Memory B cell (primary cell): ENCODE measurements at regions not wholly inside any gene's neighbourhood (a gene's known extent, or its start where the extent isn't known, plus 50 kb on each side); places are given as distances from the start of the nearest gene placed in this dataset.
"Not testable (repeated sequence)": the region's sequence is repeated elsewhere in the genome, so short reads cannot be mapped to it uniquely, and the experiment has no call there.

Source experiments
- ATAC-seq: fragments of 150-1000 bp; cut with Tn5 transposase; 2 replicates; pipeline ENCODE4 v1.10.0; 2021; ENCODE audit warnings: low read depth, mild to moderate bottlenecking, moderate library complexity
- DNase-seq, 2 donors: peaks; one replicate each; pipeline ENCODE4 v3.0.0; 2022; ENCODE audit warnings: low spot score in 2 of 2
- H3K27ac Mint-ChIP-seq: one replicate; pipeline ENCODE4 v1.8.0; 2022; ENCODE audit warnings: mild to moderate bottlenecking, moderate library complexity, mixed read lengths
- H3K27me3 Mint-ChIP-seq: one replicate; pipeline ENCODE4 v1.8.0; 2022; ENCODE audit warnings: mixed read lengths
- H3K36me3 Mint-ChIP-seq: one replicate; pipeline ENCODE4 v1.8.0; 2022; ENCODE audit warnings: mild to moderate bottlenecking, mixed read lengths
- H3K4me1 Mint-ChIP-seq: one replicate; pipeline ENCODE4 v1.8.0; 2022; ENCODE audit warnings: mixed read lengths
- H3K4me3 Mint-ChIP-seq: one replicate; pipeline ENCODE4 v1.8.0; 2022; ENCODE audit warnings: mild to moderate bottlenecking, moderate library complexity, mixed read lengths
- H3K9me3 Mint-ChIP-seq: one replicate; pipeline ENCODE4 v1.8.0; 2022; ENCODE audit warnings: mixed read lengths

DNA sequence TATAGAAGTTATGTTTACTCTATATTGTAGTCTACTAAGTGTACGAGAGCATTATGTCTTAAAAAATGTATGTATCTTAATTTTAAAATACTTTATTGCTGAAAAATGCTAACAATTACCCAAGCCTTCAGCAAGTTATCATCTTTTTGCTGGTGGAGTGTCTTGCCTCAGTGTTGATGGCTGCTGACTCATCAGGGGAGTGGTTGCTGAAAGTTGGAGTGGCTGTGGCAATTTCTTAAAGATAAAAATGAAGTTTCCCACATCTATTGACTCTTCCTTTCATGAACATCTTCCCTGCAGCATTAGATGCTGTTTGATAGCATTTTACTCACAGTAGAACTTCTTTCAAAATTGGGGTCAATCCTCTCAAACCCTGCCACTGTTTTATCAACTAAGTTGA is 95.8 kb downstream of the CDC7 start:
- no peaks in the 10 kb centered on the region for H3K36me3 Mint-ChIP-seq
- H3K4me1 Mint-ChIP-seq, result no peaks in the 10 kb centered on the region
- no peaks in the 10 kb centered on the region for H3K9me3 Mint-ChIP-seq
- no peak for DNase-seq
- H3K4me3 Mint-ChIP-seq, result no peak overlapping the region
- no peak overlapping the region for H3K27ac Mint-ChIP-seq
- peaks cover 7% of the 10 kb centered on the region for H3K27me3 Mint-ChIP-seq
- ATAC-seq, result no peak

DNA sequence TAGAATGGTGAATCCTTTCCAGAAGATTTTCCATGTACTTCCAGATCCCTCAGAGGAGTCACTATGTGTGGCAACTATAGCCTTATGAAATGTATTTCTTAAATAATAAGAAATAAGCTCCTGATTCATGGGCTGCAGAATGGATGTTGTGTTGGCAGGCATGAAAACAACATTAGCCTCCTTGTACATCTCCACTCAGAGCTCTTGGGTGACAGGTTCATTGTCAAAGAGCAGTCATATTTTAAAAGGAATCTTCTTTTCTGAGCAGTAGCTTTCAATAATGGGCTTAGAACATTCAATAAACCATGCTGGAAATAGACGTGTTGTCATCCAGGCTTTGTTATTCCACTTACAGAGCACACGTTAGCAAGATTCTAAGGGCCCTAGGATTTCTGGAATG is 96.6 kb downstream of the CDC7 start:
- H3K4me3 Mint-ChIP-seq, result no peak overlapping the region
- no peak overlapping the region for H3K27ac Mint-ChIP-seq
- H3K9me3 Mint-ChIP-seq, result no peaks in the 10 kb centered on the region
- H3K27me3 Mint-ChIP-seq, result peaks cover 10% of the 10 kb centered on the region
- H3K36me3 Mint-ChIP-seq, result no peaks in the 10 kb centered on the region
- DNase-seq (no peak), ATAC-seq (no peak)
- H3K4me1 Mint-ChIP-seq, result no peaks in the 10 kb centered on the region

DNA sequence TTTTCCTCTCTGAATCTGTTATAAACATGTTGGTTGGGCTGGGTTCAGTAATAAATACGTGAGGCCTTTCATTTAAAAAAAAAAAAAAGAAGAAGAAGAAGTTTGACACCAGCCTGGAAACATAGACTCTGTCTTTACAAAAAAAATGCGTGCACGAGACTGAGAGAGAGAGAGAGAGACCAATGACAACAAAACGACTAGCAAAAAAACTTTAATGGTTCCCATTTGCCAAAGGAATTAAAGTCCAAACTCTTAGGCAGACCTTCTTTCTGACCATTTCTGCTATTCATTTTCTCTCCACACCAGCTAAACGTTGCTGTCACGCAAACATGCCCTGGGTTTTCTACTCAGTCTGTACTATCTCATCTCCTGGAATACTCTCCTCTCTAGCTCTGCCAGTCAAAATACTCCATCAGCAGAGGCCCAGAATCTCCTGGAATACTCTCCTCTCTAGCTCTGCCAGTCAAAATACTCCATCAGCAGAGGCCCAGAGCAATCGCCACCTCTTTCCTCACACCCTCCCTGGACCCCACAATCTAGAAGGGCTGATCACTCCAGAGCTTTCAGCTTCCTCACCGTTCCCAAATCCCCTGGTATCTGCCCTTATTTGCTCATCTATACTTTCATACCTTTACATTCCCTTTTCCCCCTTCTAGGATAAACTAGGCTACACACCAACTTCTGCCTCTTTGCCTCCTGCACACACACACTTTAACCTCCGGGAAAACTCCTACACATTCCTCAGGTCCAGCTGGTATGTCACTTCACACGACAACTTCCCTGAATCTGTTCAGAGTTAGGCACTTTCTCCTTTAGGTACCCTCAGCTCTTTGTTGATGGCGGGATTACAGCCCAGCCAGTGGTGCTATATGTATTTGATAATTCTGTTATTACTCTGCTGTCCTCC is 100.0 kb downstream of the CDC7 start:
- H3K9me3 Mint-ChIP-seq, result no peaks in the 10 kb centered on the region
- H3K4me3 Mint-ChIP-seq, result no peak overlapping the region
- no peaks in the 10 kb centered on the region for H3K36me3 Mint-ChIP-seq
- H3K27ac Mint-ChIP-seq, result no peak overlapping the region
- peaks cover 10% of the 10 kb centered on the region for H3K27me3 Mint-ChIP-seq
- DNase-seq (no peak), ATAC-seq (no peak)
- H3K4me1 Mint-ChIP-seq, result peaks cover 5% of the 10 kb centered on the region

DNA sequence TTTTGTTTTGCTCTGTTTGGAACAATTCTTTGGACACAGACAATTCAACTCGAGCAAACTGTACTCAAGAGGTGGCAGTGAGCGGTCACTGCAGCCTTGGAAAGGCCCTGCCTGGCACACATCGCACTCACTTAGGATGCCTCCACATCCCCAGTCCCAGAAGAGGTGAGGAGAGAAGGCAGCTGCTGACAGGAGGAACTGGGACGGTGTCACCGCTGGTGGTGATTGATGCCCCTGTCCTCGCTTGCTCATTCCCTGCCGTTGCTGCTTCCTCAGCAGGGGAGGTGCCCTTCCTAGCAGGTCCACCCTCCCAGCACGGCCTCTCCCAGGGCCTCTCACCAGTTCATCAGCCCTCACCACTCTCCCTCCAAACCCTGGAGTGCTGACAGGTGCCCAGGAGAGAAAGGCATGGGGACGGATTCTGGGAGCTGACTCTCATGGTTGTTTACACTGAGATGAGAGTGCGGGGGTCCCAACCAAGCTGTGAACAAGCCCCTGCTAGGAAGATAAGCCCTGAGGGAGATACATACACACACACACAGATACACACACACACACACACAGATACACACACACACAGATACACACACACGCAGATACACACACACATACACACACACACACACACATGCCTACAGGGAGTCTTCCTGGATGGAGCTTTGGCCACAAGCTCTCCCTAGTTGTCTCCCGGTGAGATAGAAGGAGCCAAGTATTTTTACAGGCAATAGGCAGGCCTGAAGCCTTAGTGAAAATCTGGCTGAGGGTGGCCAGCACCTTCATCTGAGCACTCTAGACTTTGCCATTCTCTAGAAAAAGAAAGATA is 101.1 kb downstream of the CDC7 start:
- Mint-ChIP-seq H3K4me3 (no peak overlapping the region), H3K27ac (no peak overlapping the region), H3K9me3 (no peaks in the 10 kb centered on the region), H3K36me3 (no peaks in the 10 kb centered on the region), H3K4me1 (peaks cover 5% of the 10 kb centered on the region), H3K27me3 (peaks cover 10% of the 10 kb centered on the region)
- no peak for ATAC-seq
- DNase-seq, result no peak

DNA sequence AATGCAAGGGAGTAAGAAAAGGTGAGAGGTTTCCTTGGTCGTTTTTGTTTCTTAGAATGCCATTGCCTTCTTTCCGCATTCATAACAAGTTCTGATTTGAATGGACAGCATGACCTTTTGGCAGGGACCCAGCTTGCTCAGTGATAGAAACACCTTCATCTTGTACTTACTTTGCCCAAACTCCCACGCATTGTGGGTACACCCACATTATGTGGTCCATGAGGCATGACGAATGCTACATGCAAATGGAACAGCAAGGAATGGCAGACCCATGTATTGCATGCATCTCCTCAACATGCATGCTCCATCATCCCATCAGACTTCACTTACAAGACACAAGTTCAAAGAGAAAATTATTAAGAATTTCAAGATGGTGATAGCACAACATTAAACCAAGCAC is 102.8 kb downstream of the CDC7 start:
- Mint-ChIP-seq H3K4me3 (no peak overlapping the region), H3K27ac (no peak overlapping the region), H3K36me3 (no peaks in the 10 kb centered on the region), H3K4me1 (peaks cover 5% of the 10 kb centered on the region), H3K9me3 (no peaks in the 10 kb centered on the region), H3K27me3 (peaks cover 8% of the 10 kb centered on the region)
- ATAC-seq, result no peak
- DNase-seq, result no peak

DNA sequence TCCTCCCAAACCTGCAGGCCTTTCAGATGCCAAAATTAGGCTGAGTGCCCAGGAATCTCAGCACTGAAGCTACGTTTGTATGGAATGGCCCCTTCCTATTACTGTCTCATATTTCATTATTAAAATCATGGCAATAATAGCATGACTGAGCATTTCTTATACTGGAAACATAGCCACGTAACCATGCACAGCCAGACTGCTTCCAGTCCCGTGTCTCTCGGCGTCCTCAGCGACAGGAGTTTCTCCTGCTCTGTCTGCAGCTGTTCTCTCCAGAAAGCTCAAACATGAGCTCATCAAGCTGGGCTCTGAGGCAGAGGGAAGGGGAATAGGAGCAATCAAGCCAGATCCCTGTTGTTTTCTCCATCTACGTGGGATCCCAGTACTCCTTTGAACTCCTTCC is 104.0 kb downstream of the CDC7 start:
- H3K9me3 Mint-ChIP-seq, result no peaks in the 10 kb centered on the region

DNA sequence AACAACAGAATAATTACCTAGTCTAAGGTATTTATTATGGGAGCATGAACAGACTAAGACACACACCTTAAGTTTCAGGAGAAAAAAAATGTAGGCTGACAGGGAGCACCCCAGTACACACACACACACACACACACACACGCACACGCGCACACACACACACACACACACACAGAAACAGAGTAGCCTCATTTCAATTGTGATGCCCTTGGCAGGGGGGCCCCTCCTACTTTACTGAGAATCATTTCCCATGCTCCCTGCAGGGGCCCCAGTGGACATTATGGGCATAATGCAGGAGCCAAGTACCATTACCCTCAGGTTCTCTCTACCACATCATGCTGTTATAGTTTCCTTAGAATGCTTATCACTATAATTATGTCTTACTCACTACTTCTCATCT is 104.9 kb downstream of the CDC7 start:
- no peak for DNase-seq
- Mint-ChIP-seq H3K9me3 (no peaks in the 10 kb centered on the region), H3K36me3 (no peaks in the 10 kb centered on the region), H3K27ac (no peak overlapping the region), H3K4me1 (peaks cover 5% of the 10 kb centered on the region), H3K4me3 (no peak overlapping the region), H3K27me3 (peaks cover 8% of the 10 kb centered on the region)
- ATAC-seq, result no peak

More for the DNA sequence above, 104.0 kb downstream of the CDC7 start:
- no peak for DNase-seq
- Mint-ChIP-seq H3K36me3 (no peaks in the 10 kb centered on the region), H3K27ac (no peak overlapping the region), H3K4me1 (peaks cover 5% of the 10 kb centered on the region), H3K27me3 (peaks cover 8% of the 10 kb centered on the region), H3K4me3 (no peak overlapping the region)
- ATAC-seq, result no peak

DNA sequence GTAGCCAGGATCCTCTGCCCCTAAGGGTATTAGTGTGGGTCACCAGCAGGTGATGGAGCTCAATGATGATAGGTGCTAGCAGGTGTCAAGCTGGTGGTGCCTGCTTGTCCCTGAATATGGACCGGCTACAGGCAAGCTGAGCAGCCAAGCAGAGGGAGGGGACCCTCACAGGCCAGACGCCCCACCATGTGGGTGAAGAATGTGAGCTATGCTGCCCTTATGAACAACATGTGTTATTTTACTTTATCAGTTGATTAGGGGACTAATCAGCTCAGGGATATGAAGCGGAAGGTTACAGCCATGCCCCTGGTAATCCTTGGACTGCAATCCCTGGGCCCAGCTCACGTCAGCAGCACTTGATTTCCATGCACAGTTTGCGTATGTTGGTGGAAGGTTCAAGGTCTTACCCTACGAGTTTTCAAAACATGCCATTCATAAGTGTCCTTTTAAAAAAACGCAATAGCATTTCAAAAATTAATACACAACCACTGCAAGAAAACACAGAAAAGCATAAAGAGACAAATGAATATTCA is 106.0 kb downstream of the CDC7 start:
- H3K27me3 Mint-ChIP-seq, result peaks cover 3% of the 10 kb centered on the region
- no peak for DNase-seq
- H3K27ac Mint-ChIP-seq, result no peak overlapping the region
- H3K4me1 Mint-ChIP-seq, result peaks cover 5% of the 10 kb centered on the region
- H3K36me3 Mint-ChIP-seq, result no peaks in the 10 kb centered on the region
- no peaks in the 10 kb centered on the region for H3K9me3 Mint-ChIP-seq
- ATAC-seq, result no peak
- H3K4me3 Mint-ChIP-seq, result no peak overlapping the region

DNA sequence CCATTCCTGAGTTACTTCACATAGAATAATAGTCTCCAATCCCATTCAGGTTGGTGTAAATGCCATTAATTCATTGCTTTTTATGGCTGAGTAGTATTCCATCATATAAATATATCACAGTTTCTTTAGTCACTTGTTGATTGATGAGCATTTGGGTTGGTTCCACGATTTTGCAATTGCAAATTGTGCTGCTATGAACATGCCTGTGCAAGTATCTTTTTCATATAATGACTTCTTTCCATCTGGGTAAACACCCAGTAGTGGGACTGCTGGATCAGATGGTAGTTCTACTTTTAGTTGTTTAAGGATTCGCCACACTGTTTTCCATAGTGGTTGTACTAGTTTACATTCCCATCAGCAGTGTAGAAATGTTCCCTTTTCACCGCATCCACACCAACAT is 107.0 kb downstream of the CDC7 start:
- H3K27me3 Mint-ChIP-seq, H3K9me3 Mint-ChIP-seq, H3K4me1 Mint-ChIP-seq, H3K27ac Mint-ChIP-seq, H3K4me3 Mint-ChIP-seq, ATAC-seq, DNase-seq, H3K36me3 Mint-ChIP-seq: not testable (repeated sequence)

DNA sequence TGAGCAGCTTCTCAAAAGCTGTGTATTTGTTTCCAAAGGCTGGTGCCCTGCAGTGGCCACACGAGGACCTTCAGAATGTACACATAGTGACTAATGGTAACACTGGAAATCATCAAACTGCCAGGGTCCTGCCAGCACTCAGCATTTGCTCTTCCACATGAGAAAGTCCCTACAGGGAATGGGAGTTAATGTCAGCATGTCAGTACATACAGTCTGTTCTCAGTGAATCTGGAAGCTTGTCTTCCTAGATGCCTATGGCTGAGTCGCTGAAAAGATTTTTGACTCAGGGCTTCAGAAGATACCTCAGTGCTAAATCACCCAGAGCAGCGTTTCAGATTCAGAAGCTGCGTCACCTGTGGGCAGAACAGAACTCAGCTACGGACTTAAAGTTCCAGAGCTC is 108.2 kb downstream of the CDC7 start:
- H3K4me3 Mint-ChIP-seq, result no peak overlapping the region

DNA sequence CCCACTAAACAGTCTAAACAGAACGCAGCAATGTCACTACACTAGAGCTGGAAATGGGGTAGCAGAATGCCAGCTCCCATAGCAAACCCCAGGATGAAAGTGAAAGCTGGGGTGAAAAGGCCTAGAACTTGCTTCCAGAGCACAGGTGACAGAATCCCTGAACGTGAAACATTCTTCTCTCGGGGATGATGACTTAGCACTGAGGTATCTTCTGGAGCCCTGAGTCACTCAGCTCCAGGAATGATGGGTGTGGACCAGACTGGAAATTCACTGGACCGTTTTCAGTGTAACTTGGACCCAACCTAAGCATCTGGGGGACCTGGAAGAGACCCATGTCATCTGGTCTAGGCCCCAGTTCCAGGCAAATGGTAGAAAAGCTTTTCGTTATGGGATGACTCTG is 108.9 kb downstream of the CDC7 start:
- no peak overlapping the region for H3K27ac Mint-ChIP-seq

More for the DNA sequence above, 108.2 kb downstream of the CDC7 start:
- no peaks in the 10 kb centered on the region for H3K9me3 Mint-ChIP-seq
- H3K36me3 Mint-ChIP-seq, result no peaks in the 10 kb centered on the region
- no peaks in the 10 kb centered on the region for H3K27me3 Mint-ChIP-seq
- H3K4me1 Mint-ChIP-seq, result no peaks in the 10 kb centered on the region
- DNase-seq (no peak), ATAC-seq (no peak)
- H3K27ac Mint-ChIP-seq, result no peak overlapping the region

DNA sequence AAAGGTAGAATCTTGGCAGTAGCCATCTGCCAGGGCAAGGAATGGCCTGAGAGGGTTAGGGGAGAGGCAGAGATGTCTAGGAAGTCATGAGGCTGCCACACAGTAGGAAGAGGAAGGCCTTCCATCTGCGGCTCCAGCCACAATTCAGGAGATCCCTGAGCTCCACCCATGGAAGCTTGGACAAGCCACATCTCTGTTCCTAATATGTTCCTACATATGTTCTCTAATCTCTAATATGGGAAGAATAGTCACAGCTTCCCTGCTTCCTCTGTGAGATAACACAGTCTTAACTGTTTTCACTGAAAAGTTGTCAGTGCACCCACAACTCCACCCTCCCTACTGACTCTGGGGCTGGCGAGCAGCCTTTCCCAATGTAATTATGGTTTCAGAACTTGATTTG is 109.5 kb downstream of the CDC7 start:
- H3K36me3 Mint-ChIP-seq, result no peaks in the 10 kb centered on the region
- no peak overlapping the region for H3K27ac Mint-ChIP-seq
- no peaks in the 10 kb centered on the region for H3K9me3 Mint-ChIP-seq
- H3K27me3 Mint-ChIP-seq, result peaks cover 2% of the 10 kb centered on the region
- ATAC-seq, result no peak
- no peak overlapping the region for H3K4me3 Mint-ChIP-seq
- no peak for DNase-seq
- no peaks in the 10 kb centered on the region for H3K4me1 Mint-ChIP-seq

More for the DNA sequence above, 108.9 kb downstream of the CDC7 start:
- H3K9me3 Mint-ChIP-seq, result no peaks in the 10 kb centered on the region
- ATAC-seq (no peak), DNase-seq (no peak)
- H3K4me3 Mint-ChIP-seq, result no peak overlapping the region
- no peaks in the 10 kb centered on the region for H3K36me3 Mint-ChIP-seq
- H3K4me1 Mint-ChIP-seq, result no peaks in the 10 kb centered on the region
- H3K27me3 Mint-ChIP-seq, result peaks cover 2% of the 10 kb centered on the region

DNA sequence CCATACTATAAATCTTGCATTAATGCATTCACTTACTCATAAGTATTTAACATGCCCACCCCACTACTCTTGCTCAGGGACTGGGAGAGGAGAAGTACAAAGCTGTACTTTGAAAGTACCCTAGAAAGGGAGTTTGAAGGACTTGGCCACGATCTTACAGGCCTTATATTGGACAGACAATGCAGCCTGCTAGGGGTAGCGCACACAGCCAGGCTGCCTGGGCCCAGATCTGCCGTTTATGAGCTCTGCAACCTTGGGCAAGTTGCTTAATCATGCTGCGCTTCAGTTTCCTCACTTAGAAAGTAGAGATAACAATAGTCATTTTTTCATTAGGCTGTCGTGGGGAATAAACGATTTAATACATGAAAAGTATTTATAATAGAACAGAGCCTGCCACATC is 110.1 kb downstream of the CDC7 start:
- DNase-seq (no peak), ATAC-seq (no peak)
- Mint-ChIP-seq H3K4me3 (no peak overlapping the region), H3K4me1 (no peaks in the 10 kb centered on the region), H3K36me3 (no peaks in the 10 kb centered on the region), H3K27me3 (peaks cover 2% of the 10 kb centered on the region), H3K9me3 (no peaks in the 10 kb centered on the region), H3K27ac (no peak overlapping the region)

DNA sequence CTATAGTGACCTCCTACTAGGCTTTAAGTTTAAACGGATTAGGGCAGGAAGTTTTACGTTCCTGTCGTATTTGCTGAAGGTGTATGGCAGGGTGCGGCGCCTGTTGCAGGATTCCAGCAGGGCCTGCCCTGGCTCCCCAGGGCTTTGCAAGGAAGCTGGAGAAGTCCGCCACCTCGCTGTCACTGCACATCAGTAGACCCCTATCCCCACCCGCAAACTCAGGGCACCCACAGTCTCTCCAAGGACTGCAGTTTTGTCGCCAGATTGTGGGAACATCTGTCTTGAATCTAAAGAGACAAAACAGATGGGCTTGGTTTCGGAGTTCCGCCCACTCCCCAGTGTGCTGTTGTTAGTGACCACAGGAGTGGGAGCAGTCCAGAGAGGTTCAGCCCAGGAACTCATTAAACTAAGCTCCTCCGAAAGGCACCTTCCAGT is 110.8 kb downstream of the CDC7 start:
- Mint-ChIP-seq H3K4me3 (no peak overlapping the region), H3K27me3 (peaks cover 2% of the 10 kb centered on the region), H3K27ac (no peak overlapping the region), H3K9me3 (no peaks in the 10 kb centered on the region), H3K36me3 (no peaks in the 10 kb centered on the region), H3K4me1 (no peaks in the 10 kb centered on the region)
- no peak for DNase-seq
- no peak for ATAC-seq
